CD14-positive monocyte (primary cell): ENCODE measurements at regions not wholly inside any gene's neighbourhood (a gene's known extent, or its start where the extent isn't known, plus 50 kb on each side); places are given as distances from the start of the nearest gene placed in this dataset.

ENCODE experiments used
- DNase-seq, 3 donors: peaks; one replicate each; pipeline ENCODE4 v3.0.0-alpha.2; 2011 to 2022
- H2AFZ ChIP-seq: 2 replicates; pipeline ENCODE4 v1.6.0; 2012; ENCODE audit warnings: mild to moderate bottlenecking, low read depth, low read length, inconsistent platforms; ENCODE audit not compliant: insufficient read depth, poor library complexity, severe bottlenecking
- H3K27ac ChIP-seq, 2 donors: 1 replicate in 1 of 2; 2 replicates in 1 of 2; pipeline ENCODE4 v1.5.1; 2012 to 2013; ENCODE audit warnings: low read length in 2 of 2, control low read depth in 1 of 2, inconsistent platforms in 1 of 2, low read depth in 1 of 2, mild to moderate bottlenecking in 1 of 2
- H3K27me3 ChIP-seq, 2 donors: one replicate each; pipeline versions ENCODE4 v1.6.0 to v1.6.1; 2011 to 2013; ENCODE audit warnings: low read length in 2 of 2; ENCODE audit not compliant: control insufficient read depth in 2 of 2, insufficient read depth in 2 of 2
- H3K36me3 ChIP-seq, 2 donors: replicated peaks in 1 of 2; 1 replicate in 1 of 2; 2 replicates in 1 of 2; pipeline versions ENCODE4 v1.5.1 to v1.6.1; 2012 to 2013; ENCODE audit warnings: low read length in 2 of 2, control low read depth in 1 of 2, inconsistent platforms in 1 of 2, mild to moderate bottlenecking in 1 of 2; ENCODE audit not compliant: insufficient read depth in 2 of 2, control insufficient read depth in 1 of 2
- H3K4me1 ChIP-seq, 2 donors: 1 replicate in 1 of 2; 2 replicates in 1 of 2; pipeline versions ENCODE4 v1.5.1 to v1.6.1; 2012 to 2013; ENCODE audit warnings: low read length in 2 of 2, control low read depth in 1 of 2, inconsistent platforms in 1 of 2, mild to moderate bottlenecking in 1 of 2, moderate library complexity in 1 of 2; ENCODE audit not compliant: insufficient read depth in 2 of 2, control insufficient read depth in 1 of 2
- H3K4me2 ChIP-seq: replicated peaks from 2 replicates; pipeline ENCODE3; 2012; ENCODE audit warnings: low read length, moderate library complexity, mild to moderate bottlenecking; ENCODE audit not compliant: poor library complexity, severe bottlenecking; ENCODE audit errors: extremely low read depth
- H3K4me3 ChIP-seq, 3 experiments: fragments of 200-600 bp in 1 of 3; sonication (generic) in 1 of 3; replicated peaks in 1 of 3; 1 replicate in 2 of 3; 2 replicates in 1 of 3; pipeline ENCODE4 v1.5.1; 2011 to 2013; ENCODE audit warnings: low read length in 3 of 3, mild to moderate bottlenecking in 3 of 3, control low read depth in 2 of 3, low read depth in 2 of 3, inconsistent platforms in 1 of 3, moderate library complexity in 1 of 3
- H3K79me2 ChIP-seq: 2 replicates; pipeline ENCODE4 v1.6.0; 2012; ENCODE audit warnings: mild to moderate bottlenecking, control low read depth, inconsistent platforms, low read length, moderate library complexity; ENCODE audit not compliant: insufficient read depth
- H3K9ac ChIP-seq: 2 replicates; pipeline ENCODE4 v1.6.0; 2017; ENCODE audit warnings: low read length, mild to moderate bottlenecking; ENCODE audit not compliant: insufficient read depth, poor library complexity, severe bottlenecking
- H3K9me3 ChIP-seq, 2 donors: replicated peaks in 1 of 2; 1 replicate in 1 of 2; 2 replicates in 1 of 2; pipeline versions ENCODE4 v1.5.1 to v1.6.1; 2012 to 2013; ENCODE audit warnings: low read length in 2 of 2, control low read depth in 1 of 2; ENCODE audit not compliant: control insufficient read depth in 1 of 2, insufficient read depth in 1 of 2
- H4K20me1 ChIP-seq: 2 replicates; pipeline ENCODE4 v1.6.0; 2012; ENCODE audit warnings: mild to moderate bottlenecking, low read length, control low read depth, moderate library complexity; ENCODE audit not compliant: insufficient read depth
- H3K27ac Mint-ChIP-seq, 7 donors: one replicate each; pipeline ENCODE4 v1.8.0; 2020; ENCODE audit warnings: mild to moderate bottlenecking in 7 of 7, mixed read lengths in 7 of 7, moderate library complexity in 6 of 7, inconsistent platforms in 2 of 7
- H3K27me3 Mint-ChIP-seq, 3 donors: one replicate each; pipeline ENCODE4 v1.8.0; 2021 to 2022; ENCODE audit warnings: low read depth in 3 of 3, mild to moderate bottlenecking in 3 of 3, mixed read lengths in 3 of 3, moderate library complexity in 3 of 3, inconsistent platforms in 1 of 3
- H3K36me3 Mint-ChIP-seq, 2 donors: one replicate each; pipeline ENCODE4 v1.8.0; 2020; ENCODE audit warnings: mixed read lengths in 2 of 2, inconsistent platforms in 1 of 2, mild to moderate bottlenecking in 1 of 2
- H3K4me1 Mint-ChIP-seq: one replicate; pipeline ENCODE4 v1.8.0; 2020; ENCODE audit warnings: mild to moderate bottlenecking, mixed read lengths
- H3K4me3 Mint-ChIP-seq, 2 donors: one replicate each; pipeline ENCODE4 v1.8.0; 2020; ENCODE audit warnings: mild to moderate bottlenecking in 2 of 2, mixed read lengths in 2 of 2, moderate library complexity in 1 of 2
- H3K9me3 Mint-ChIP-seq, 7 donors: one replicate each; pipeline ENCODE4 v1.8.0; 2020 to 2022; ENCODE audit warnings: mixed read lengths in 7 of 7, mild to moderate bottlenecking in 6 of 7, moderate library complexity in 6 of 7, inconsistent platforms in 2 of 7
- CTCF ChIP-seq: fragments of 200-600 bp; IDR thresholded peaks from one replicate; pipeline ENCODE4 v1.8.0; 2022; ENCODE audit warnings: antibody characterized with exemption, mild to moderate bottlenecking
- WGBS: methylation state at CpG from one replicate; pipeline ENCODE4 v1.1.5; 2013; ENCODE audit warnings: missing lambda C conversion rate; ENCODE audit not compliant: insufficient coverage; 5-methylcytosine and 5-hydroxymethylcytosine counted together
- intact Hi-C, 2 donors: fragments of 100-400 bp; cut with micrococcal nuclease; formaldehyde crosslinking; loops; one replicate each; pipeline versions ENCODE4 v1.15.0 to v1.15.1; 2023

DNA sequence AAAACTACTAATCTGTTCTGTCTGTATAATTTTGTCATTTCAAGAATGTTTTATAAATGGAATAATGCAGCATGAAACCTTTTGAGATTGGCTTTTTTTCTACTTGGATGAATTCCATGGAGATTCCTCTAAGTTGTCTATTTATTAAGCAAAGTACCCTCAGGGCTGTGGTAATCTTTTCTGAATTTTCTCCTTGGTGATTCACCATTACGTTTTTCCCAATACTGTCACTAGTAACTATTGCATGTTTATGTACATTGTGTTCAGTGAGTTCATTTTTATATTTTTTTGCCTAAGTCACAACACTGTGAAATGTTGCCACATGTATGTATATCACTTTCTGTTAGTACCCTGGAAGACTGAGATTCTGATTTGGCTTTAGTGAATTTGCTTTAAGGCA, 177.0 kb upstream of the GRIN3A start:
- H3K27me3 Mint-ChIP-seq, result peaks cover 0 to 1% (median 0%) of the 10 kb centered on the region in 3 donors
- no peaks in the 10 kb centered on the region for H3K79me2 ChIP-seq
- WGBS, result no CpG with 5 or more reads among the region's 1 CpG
- no peak overlapping the region for H3K9ac ChIP-seq
- no peaks in the 10 kb centered on the region for H4K20me1 ChIP-seq
- H3K27ac ChIP-seq, result no peak overlapping the region
- TF ChIP-seq CTCF, result no peak
- no peak overlapping the region for H3K4me3 ChIP-seq
- H3K4me2 ChIP-seq, result no peak overlapping the region
- no peaks in the 10 kb centered on the region for H3K4me1 Mint-ChIP-seq
- H3K4me1 ChIP-seq, result no peaks in the 10 kb centered on the region
- no peak overlapping the region for H3K27ac Mint-ChIP-seq
- no peak overlapping the region for H3K4me3 Mint-ChIP-seq
- H3K27me3 ChIP-seq, result no peaks in the 10 kb centered on the region
- H3K9me3 ChIP-seq, result no peaks in the 10 kb centered on the region
- no peaks in the 10 kb centered on the region for H3K36me3 ChIP-seq
- no peaks in the 10 kb centered on the region for H3K36me3 Mint-ChIP-seq
- H3K9me3 Mint-ChIP-seq, result peaks cover 0 to 5% (median 1%) of the 10 kb centered on the region in 7 donors
- DNase-seq, result no peak
- H2AFZ ChIP-seq, result no peak overlapping the region
- intact Hi-C loops, result no loop called here

DNA sequence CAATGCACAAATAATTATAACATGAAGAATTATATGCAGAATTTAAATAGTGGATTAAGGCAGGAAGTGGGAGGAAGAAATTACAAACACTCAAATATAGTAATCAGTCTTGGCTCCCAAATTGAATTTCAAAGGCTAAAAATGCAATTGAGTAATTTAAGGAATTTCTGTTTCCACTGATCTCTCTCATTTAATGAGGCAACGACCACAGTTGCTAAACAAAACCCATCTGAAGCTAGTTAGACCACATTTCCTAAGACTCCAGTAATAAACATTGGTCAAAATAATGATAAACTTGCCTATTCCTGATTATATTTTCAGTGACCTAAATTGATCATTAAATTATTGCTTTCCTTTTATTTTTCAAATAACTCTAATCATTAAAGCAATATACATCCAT, 174.3 kb upstream of the GRIN3A start:
- no peak overlapping the region for H2AFZ ChIP-seq
- Mint-ChIP-seq H3K27me3 (peaks cover 0 to 1% (median 0%) of the 10 kb centered on the region in 3 donors), H3K27ac (no peak overlapping the region), H3K36me3 (no peaks in the 10 kb centered on the region), H3K4me3 (no peak overlapping the region), H3K4me1 (no peaks in the 10 kb centered on the region), H3K9me3 (peaks cover 0 to 6% (median 3%) of the 10 kb centered on the region in 7 donors)
- intact Hi-C loops, result no loop called here
- H3K27ac ChIP-seq, result no peak overlapping the region
- no peaks in the 10 kb centered on the region for H3K4me1 ChIP-seq
- no CpG with 5 or more reads among the region's 1 CpG for WGBS
- no peak overlapping the region for H3K9ac ChIP-seq
- H3K79me2 ChIP-seq, result no peaks in the 10 kb centered on the region
- no peaks in the 10 kb centered on the region for H3K27me3 ChIP-seq
- no peak for TF ChIP-seq CTCF
- no peak overlapping the region for H3K4me2 ChIP-seq
- H3K9me3 ChIP-seq, result peaks cover 1 to 4% of the 10 kb centered on the region in 2 donors
- no peak for DNase-seq
- H4K20me1 ChIP-seq, result no peaks in the 10 kb centered on the region
- no peak overlapping the region for H3K4me3 ChIP-seq
- H3K36me3 ChIP-seq, result no peaks in the 10 kb centered on the region
